ENCODE measurements at regions not wholly inside any gene's neighbourhood (a gene's known extent, or its start where the extent isn't known, plus 50 kb on each side); places are given as distances from the start of the nearest gene placed in this dataset.
"Not testable (repeated sequence)": the region's sequence is repeated elsewhere in the genome, so short reads cannot be mapped to it uniquely, and the experiment has no call there.

GRCh38 chr1:147050654-147051053 is 112.5 kb downstream of the NBPF12 start:
- no peak for DNase-seq (ENCODE audit: low spot score)
- in situ Hi-C loops (cut with MboI; ENCODE audit: low pct_unique_long_range_greater_than_20kb, low sequenced_read_pairs, unreplicated experiment), result no loop called here
- TF ChIP-seq CTCF (IDR thresholded peaks at IDR 0.05; ENCODE audit: extremely low read depth, insufficient read depth, missing control alignments), result no peak

- DNase-seq (ENCODE audit: low spot score); in situ Hi-C loops (cut with MboI; ENCODE audit: low pct_unique_long_range_greater_than_20kb, low sequenced_read_pairs, unreplicated experiment): not testable (repeated sequence)
Observed at GRCh38 chr1:147046863-147047394, 108.8 kb downstream of the NBPF12 start.

GRCh38 chr1:147046189-147046862 is 108.2 kb downstream of the NBPF12 start:
- no peak for TF ChIP-seq CTCF (IDR thresholded peaks at IDR 0.05; ENCODE audit: extremely low read depth, insufficient read depth, missing control alignments)
- in situ Hi-C loops (cut with MboI; ENCODE audit: low pct_unique_long_range_greater_than_20kb, low sequenced_read_pairs, unreplicated experiment), result no loop called here
- no peak for DNase-seq (ENCODE audit: low spot score)
